NCI-H2196 treated with DMSO at 0.1 percent for 48 hours (cell line): ENCODE measurements at regions not wholly inside any gene's neighbourhood (a gene's known extent, or its start where the extent isn't known, plus 50 kb on each side); places are given as distances from the start of the nearest gene placed in this dataset.

ENCODE experiments used
- DNase-seq: peaks from one replicate; lab custom pipeline; 2025; ENCODE audit not compliant: unreplicated experiment; lab: John Stamatoyannopoulos, UW

DNA sequence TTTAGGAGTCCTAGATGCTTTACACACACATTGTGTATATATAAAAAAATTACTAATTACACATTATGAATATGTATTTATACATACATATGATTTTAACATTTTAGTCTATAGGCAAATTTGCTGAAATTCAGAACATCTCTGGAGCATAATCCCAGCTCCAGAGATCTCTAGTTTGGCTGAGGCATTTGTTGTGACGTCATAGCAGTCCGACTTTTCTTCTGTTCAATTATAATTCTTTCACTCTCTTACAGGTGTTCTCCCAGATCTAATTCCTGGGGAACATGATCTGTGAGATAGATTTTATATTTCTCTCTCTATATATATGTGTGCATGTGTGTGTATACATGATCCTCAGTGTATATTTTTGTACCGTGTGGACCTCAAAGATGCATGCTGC is 1876.2 kb downstream of the EFNA5 start:
- DNase-seq, result no peak

DNA sequence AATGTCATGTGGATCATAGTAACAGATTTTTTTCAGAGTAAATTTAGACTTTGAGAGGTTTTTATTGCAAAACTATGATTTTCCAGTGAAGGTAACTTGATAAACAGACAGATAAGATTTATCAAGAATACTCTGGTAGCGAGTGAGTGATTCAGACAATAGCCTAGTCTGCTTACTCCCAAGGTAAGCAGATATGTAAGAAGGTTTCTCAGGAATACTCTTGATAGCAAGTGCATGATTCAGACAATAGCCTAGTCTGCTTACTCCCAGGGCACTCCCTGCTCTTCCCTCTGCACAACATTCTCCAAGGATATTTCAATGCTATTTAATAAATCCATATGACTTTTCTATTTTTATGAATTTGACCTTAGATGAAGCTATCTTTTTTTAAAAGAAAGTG is 1881.5 kb downstream of the EFNA5 start:
- DNase-seq, result no peak

DNA sequence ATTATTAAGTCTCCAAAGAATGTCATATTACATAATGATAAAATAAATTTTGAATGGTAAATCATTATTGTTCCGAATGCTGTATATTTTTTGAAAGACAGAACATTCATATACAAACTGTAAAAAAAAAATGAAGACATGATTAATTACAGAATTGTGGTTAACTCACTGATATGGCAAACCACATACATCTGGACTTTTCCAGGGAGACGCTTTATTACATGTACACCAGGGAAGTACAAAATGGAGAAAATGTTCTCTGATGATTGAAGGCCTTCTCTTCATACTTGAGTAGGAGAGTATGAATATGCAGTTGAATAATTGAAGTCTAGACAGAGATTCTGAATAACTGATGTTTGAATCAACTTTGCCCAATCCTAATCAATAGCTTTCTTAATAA is 1886.9 kb downstream of the EFNA5 start:
- no peak for DNase-seq

GRCh38 chr5:105782501-105782900 is 1888.2 kb downstream of the EFNA5 start:
- no peak for DNase-seq

DNA sequence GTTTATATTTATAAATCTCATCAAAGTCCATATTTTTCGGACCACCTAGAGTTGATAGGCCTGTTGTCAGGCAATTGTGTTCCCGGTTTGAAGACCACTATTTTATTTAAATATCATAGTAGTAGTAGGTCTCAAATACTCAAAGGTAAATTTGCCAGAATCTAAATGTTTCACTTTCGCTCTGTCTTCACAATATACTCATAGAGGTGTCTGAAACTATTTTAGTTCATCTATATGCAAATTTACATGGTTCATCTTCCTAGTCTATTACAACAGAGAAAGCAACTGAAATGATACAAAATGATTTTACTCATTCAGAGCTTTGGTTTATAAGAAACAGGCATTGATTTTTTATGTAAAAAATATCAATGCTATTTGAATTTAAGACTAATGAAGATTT is 1897.5 kb downstream of the EFNA5 start:
- no peak for DNase-seq

DNA sequence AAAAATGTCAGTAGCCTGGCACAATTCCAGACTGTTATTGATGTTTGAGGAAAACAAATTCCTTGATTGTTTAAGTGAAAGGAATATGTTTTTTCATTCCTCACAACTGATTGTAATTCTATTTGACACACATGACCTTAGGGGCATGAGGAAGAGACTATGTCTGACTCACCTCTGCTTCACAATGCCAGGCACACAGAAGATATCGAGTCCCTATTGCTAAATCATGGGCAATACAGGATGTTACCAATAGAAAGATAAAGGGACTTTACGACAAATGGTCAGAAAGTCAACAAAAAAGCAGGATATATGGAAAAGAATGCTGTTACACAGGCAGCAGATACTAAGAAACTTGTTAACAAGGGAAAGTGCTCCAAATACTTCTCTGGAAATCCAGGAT is 1903.5 kb downstream of the EFNA5 start:
- DNase-seq, result no peak

GRCh38 chr5:105762728-105763127 is 1908.0 kb downstream of the EFNA5 start:
- no peak for DNase-seq

DNA sequence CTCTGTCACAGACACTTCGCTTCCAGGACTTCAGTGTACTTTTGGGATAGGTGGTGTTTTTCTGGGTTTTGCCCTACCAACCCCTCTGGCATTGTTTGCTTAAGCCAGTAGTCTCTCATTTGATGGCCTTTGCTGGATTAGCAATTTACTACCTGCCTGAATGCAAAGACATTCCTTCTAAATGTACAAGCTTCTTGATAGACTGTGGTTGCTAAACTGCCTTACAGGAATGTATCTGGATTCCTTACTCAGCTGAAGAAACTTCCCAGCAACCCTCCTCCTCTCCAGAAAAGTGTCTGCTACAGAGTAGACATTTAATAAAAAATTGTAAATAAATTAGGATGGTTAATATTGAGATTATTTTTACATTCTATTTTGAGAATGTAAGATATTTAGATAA is 1916.7 kb downstream of the EFNA5 start:
- DNase-seq, result no peak

DNA sequence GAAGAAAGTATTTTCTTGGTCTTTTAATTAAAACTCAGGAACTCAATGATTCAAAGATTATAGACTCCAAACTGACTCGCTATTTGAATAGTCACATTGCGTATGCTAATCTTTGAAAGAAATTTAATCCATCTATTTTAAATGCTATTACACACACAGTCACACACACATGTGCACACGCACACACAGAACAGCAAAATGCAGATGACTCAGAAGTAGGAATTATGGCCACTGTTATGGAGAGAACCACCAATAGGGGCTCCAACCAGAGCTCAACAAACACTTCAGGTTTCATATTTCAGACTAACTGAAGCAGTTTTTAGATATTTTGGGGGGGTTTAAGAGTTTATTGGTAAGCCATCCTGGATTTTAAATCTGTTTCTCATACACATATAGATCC is 1917.9 kb downstream of the EFNA5 start:
- DNase-seq, result no peak

GRCh38 chr5:105751908-105752307 is 1918.8 kb downstream of the EFNA5 start:
- no peak for DNase-seq

DNA sequence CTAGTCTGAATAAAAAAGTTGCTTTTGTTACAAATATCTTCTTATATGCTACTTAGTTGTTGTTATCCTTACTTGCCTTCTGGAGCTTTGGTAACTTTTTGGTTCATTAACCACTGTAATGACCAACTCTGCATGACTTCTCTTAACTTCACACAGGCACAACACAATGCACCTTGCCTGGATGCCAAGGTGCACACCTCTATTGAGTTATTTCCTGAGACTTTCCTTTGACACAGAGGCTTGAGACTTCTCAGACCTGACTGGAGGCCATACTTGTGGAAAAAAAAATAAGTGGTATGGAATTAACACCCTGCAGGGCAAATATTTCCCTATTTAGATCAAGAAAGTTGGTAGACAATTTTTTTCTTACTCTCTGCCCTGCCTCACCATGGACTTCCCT is 1925.6 kb downstream of the EFNA5 start:
- no peak for DNase-seq

DNA sequence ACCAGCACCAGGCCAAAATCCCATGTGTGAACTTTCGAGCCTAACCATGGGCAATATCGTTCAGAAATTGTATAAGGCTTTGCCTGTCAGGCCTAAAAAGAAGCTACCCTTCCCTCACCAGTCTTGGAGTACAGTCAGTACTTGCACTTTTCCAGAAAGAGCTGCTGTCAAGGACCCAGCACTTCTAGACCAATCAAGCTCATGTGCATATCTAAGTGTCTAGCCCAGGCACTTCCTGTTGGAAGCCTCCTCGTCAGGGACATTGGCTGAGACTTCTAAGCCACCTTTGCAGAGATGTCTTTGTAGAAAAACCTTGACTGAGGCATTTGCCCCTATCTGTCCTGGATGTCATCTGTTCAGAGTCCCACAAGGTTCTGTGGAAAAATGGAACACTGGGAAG is 1930.5 kb downstream of the EFNA5 start:
- no peak for DNase-seq

GRCh38 chr5:105739732-105740131 is 1931.0 kb downstream of the EFNA5 start:
- DNase-seq, result no peak

DNA sequence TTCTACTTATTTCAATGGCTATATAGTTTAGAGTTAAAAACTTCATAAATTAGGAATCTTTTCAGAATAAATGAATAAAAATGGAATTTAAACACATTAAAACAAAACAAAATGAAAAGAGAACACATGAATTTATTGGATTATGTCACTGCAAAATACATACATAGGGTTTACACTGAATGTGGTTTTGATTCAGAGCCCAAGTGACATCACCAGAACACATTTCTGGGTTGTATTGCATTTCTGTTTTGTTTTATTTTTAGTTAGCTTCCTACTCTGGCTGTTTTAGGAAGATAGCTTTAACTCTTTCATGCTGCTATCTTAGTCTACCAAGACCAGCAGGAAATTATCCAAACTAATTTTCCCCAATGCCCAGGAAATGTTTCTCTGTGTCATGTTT is 1935.0 kb downstream of the EFNA5 start:
- no peak for DNase-seq

DNA sequence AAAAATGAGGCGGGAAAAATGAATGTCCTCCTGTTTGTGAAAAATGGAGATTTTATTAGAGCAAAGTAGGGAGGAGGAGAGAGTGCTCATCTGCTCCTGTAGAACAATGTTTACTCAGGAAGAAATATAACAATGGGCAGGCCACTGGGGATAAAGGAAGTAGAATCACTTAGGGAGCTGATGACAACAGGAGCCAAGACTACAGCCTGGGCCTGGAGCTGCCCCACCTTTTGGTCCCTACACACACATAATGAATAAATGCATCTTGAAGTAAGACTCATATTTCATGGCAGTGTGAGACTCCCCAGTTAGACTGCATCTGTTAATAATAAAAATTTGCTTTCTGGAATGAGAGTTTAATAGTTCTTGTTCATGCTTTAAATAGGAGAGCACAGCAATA is 1939.8 kb downstream of the EFNA5 start:
- no peak for DNase-seq

DNA sequence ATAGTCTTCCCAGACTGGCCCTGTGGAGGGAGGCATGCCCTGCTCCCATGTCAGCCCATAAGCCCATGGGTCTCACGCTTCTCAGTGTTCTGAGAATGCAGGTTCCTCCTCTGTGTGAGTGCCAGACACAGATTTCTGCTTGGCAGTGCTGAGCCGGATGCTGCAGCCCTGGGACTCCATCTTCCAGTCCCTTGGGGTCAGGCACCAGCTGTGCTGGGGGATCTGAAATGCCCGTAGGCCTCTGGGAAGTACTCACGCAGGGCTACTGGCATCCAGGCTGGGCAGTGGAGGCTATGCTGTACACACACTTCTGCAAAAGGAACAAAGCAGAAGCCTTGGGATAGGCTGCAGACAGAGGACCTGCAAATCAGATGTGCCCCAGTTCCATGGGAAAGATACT is 1944.6 kb downstream of the EFNA5 start:
- no peak for DNase-seq

- no peak for DNase-seq
Observed at GRCh38 chr5:105708442-105708841, 1962.3 kb downstream of the EFNA5 start.

DNA sequence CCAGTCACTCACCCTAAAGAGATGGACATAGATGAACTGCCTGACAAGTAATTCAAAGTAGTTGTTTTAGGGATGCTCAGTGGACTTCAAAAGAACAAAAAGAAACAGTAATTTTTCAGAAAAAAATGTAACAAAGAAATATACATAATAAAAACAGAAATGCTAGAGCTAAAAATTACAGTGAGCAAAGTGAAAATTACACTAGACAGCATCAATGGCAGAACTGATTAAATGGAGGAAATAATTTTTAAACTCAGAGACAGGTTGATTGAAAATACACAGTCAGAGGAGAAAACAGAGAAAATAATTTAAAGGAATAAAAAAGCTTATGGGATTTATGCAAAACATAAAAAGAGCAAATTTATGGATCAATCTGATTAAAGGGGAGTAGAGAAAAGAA is 1968.4 kb downstream of the EFNA5 start:
- DNase-seq, result no peak

GRCh38 chr5:105696440-105696839 is 1974.3 kb downstream of the EFNA5 start:
- no peak for DNase-seq

DNA sequence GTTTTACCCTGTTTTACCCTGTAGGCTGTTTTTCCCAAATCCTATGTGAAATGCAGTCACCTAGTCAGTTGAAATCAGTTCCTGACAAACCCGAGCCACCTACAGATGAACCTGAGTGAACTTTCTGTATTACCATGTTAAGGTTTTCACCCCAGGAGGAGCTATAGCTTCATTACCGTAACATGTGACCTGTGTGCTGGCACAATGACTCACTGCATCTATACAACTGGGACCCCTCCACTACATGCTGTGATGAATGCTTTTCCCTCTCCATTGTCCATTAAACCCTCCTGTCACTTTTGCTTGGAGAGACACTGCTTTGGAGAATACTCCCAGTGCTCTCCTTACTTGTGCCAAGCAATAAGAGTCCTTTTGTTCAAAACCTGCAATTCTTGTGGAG is 1974.8 kb downstream of the EFNA5 start:
- no peak for DNase-seq

GRCh38 chr5:105689596-105689995 is 1981.1 kb downstream of the EFNA5 start:
- DNase-seq, result no peak

- no peak for DNase-seq
Observed at GRCh38 chr5:105688227-105688792, 1982.4 kb downstream of the EFNA5 start.

GRCh38 chr5:105687493-105687892 is 1983.2 kb downstream of the EFNA5 start:
- DNase-seq, result no peak

DNA sequence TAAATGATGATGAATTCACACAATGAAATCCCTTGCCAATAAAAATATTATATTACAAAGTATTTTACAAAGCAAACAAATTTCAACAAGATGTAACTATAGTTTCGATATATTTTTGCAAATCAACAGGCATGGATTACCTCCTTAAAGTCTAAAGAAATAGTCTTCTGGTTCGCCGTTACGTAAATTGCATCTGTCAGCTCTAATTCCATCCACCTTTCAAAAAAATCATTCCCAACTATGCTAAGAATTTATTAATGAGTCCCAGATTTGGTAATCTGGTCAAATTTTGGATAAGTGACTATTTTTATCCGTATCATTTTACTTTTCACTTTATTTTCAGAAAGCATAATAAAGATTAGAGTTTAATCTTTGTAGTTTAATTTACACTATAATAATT is 1984.9 kb downstream of the EFNA5 start:
- DNase-seq, result no peak
